Endothelial cell of umbilical vein (primary cell): ENCODE measurements at regions not wholly inside any gene's neighbourhood (a gene's known extent, or its start where the extent isn't known, plus 50 kb on each side); places are given as distances from the start of the nearest gene placed in this dataset.

ENCODE experiments used
- BruUV-seq: library from RNA; stranded (reverse); fragments of 400-500 nt; replicated peaks from 2 replicates; lab custom pipeline; 2021; lab: Mats Ljungman, UMichigan
- CTCF ChIA-PET: fragments of 300-600, 350-600 bp; sonication (Branson Sonifier 250); formaldehyde crosslinking; loops from one replicate; lab custom pipeline; 2021; ENCODE audit warnings: antibody characterized with exemption, inconsistent platforms; lab: Charles Lee
- POLR2A ChIA-PET: fragments of 300-600, 350-600 bp; sonication (Branson Sonifier 250); formaldehyde crosslinking; loops from one replicate; lab custom pipeline; 2021; ENCODE audit warnings: antibody characterized with exemption, inconsistent platforms; lab: Charles Lee
- DNase-seq: peaks from one replicate; pipeline ENCODE4 v3.0.0-alpha.2; 2011; ENCODE audit warnings: low read depth, low spot score
- FAIRE-seq: peaks from 2 replicates; lab custom pipeline; 2011; peaks lifted over from hg19 to GRCh38; lab: Jason Lieb, UNC
- H2AFZ ChIP-seq: 2 replicates; pipeline ENCODE4 v1.6.0; 2012; ENCODE audit warnings: low read depth, low read length, control low read depth, inconsistent platforms
- H3K27ac ChIP-seq: 2 replicates; pipeline ENCODE4 v1.5.1; 2011; ENCODE audit warnings: low read depth, mild to moderate bottlenecking, control low read depth, low read length, moderate library complexity; ENCODE audit not compliant: insufficient read depth
- H3K27me3 ChIP-seq, 2 experiments: 2 replicates each; pipeline versions ENCODE4 v1.6.0 to v1.6.1; 2011; ENCODE audit warnings: low read length in 2 of 2, mixed read lengths in 1 of 2; ENCODE audit not compliant: control insufficient read depth in 2 of 2, insufficient read depth in 2 of 2
- H3K36me3 ChIP-seq, 2 experiments: 2 replicates in 1 of 2; 3 replicates in 1 of 2; pipeline ENCODE4 v1.5.1; 2011; ENCODE audit warnings: low read length in 2 of 2, mild to moderate bottlenecking in 1 of 2, moderate library complexity in 1 of 2; ENCODE audit not compliant: control insufficient read depth in 2 of 2, insufficient read depth in 2 of 2; ENCODE audit errors: extremely low read depth in 1 of 2
- H3K4me1 ChIP-seq: 3 replicates; pipeline ENCODE4 v1.5.1; 2011; ENCODE audit warnings: mild to moderate bottlenecking, low read length; ENCODE audit not compliant: control insufficient read depth, insufficient read depth; ENCODE audit errors: extremely low read depth
- H3K4me2 ChIP-seq: 2 replicates; pipeline ENCODE4 v1.6.1; 2011; ENCODE audit warnings: low read length, control low read depth, mixed read lengths; ENCODE audit not compliant: insufficient read depth
- H3K4me3 ChIP-seq, 3 experiments: fragments of 200-600 bp in 1 of 3; sonication (generic), shearing (Covaris generic) in 1 of 3; replicated peaks in 1 of 3; 2 replicates each; pipeline ENCODE4 v1.5.1; 2011 to 2016; ENCODE audit warnings: control low read depth in 3 of 3, low read length in 3 of 3, mild to moderate bottlenecking in 2 of 3, inconsistent platforms in 1 of 3, low read depth in 1 of 3, moderate library complexity in 1 of 3; ENCODE audit not compliant: insufficient read depth in 1 of 3
- H3K79me2 ChIP-seq: 2 replicates; pipeline ENCODE4 v1.6.0; 2012; ENCODE audit warnings: low read length, inconsistent platforms; ENCODE audit not compliant: control insufficient read depth, insufficient read depth
- H3K9ac ChIP-seq: replicated peaks from 2 replicates; pipeline ENCODE3; 2011; ENCODE audit warnings: low read length, control low read depth; ENCODE audit not compliant: insufficient read depth; ENCODE audit errors: extremely low read depth
- H3K9me1 ChIP-seq: replicated peaks from 3 replicates; pipeline ENCODE4 v1.6.0; 2011; ENCODE audit warnings: mild to moderate bottlenecking, low read length; ENCODE audit not compliant: control insufficient read depth, insufficient read depth; ENCODE audit errors: extremely low read depth
- H3K9me3 ChIP-seq: replicated peaks from 2 replicates; pipeline ENCODE4 v1.5.1; 2012; ENCODE audit warnings: low read length, inconsistent platforms; ENCODE audit not compliant: control insufficient read depth, insufficient read depth
- H4K20me1 ChIP-seq: replicated peaks from 2 replicates; pipeline ENCODE3; 2011; ENCODE audit warnings: mild to moderate bottlenecking, low read length; ENCODE audit not compliant: control insufficient read depth, insufficient read depth; ENCODE audit errors: extremely low read depth
- EZH2 ChIP-seq: IDR thresholded peaks from 2 replicates; pipeline ENCODE4 v1.6.1; 2012; ENCODE audit warnings: borderline replicate concordance, low read depth, mild to moderate bottlenecking, moderate library complexity, low read length, inconsistent platforms; ENCODE audit not compliant: severe bottlenecking
- FOS ChIP-seq: IDR thresholded peaks from 2 replicates; pipeline ENCODE4 v1.6.1; 2011; ENCODE audit warnings: mild to moderate bottlenecking, low read length, moderate library complexity, borderline replicate concordance; ENCODE audit not compliant: insufficient read depth
- GATA2 ChIP-seq: IDR thresholded peaks from 2 replicates; pipeline ENCODE4 v1.7.0; 2011; ENCODE audit warnings: low read depth, mild to moderate bottlenecking, moderate library complexity, mixed read lengths, low read length; ENCODE audit not compliant: insufficient read length, insufficient read depth
- JUN ChIP-seq: IDR thresholded peaks from 2 replicates; pipeline ENCODE4 v1.6.1; 2011; ENCODE audit warnings: borderline replicate concordance, low read depth; ENCODE audit not compliant: insufficient read length, insufficient read depth
- MYC ChIP-seq: IDR thresholded peaks from one replicate; pipeline ENCODE4 v1.6.1; 2011; ENCODE audit warnings: mild to moderate bottlenecking, low read depth, low read length
- POLR2A ChIP-seq: IDR thresholded peaks from 2 replicates; pipeline ENCODE4 v1.6.1; 2012; ENCODE audit warnings: low read depth, mild to moderate bottlenecking, control low read depth, low read length
- POLR2AphosphoS5 ChIP-seq: IDR thresholded peaks from 2 replicates; pipeline ENCODE4 v1.6.1; 2012; ENCODE audit warnings: low read depth, mild to moderate bottlenecking, control low read depth, low read length, moderate library complexity; ENCODE audit not compliant: insufficient read depth
- dilution Hi-C: fragments of 300-500 bp; cut with MboI; formaldehyde crosslinking; loops from one replicate; pipeline ENCODE4 v1.15.0; 2019; ENCODE audit warnings: low sequenced_read_pairs; ENCODE audit not compliant: extremely low pct_ligation_motif_present
- intact Hi-C: fragments of 100-400 bp; cut with micrococcal nuclease; formaldehyde crosslinking; loops from one replicate; pipeline ENCODE4 v1.10.0; 2022
- TF ChIP-seq, protein P1 (sequence below): IDR thresholded peaks from 2 replicates; pipeline ENCODE4 v1.6.1; 2011; ENCODE audit not compliant: insufficient read depth, insufficient read length
- TF ChIP-seq, protein P2 (sequence below), 2 donors: IDR thresholded peaks; 1 replicate in 1 of 2; 2 replicates in 1 of 2; pipeline ENCODE4 v1.5.1; 2011; ENCODE audit warnings: low read length in 2 of 2, mild to moderate bottlenecking in 2 of 2, moderate library complexity in 2 of 2, control low read depth in 1 of 2, inconsistent platforms in 1 of 2, low read depth in 1 of 2; ENCODE audit not compliant: insufficient read depth in 1 of 2; ENCODE audit errors: extremely low read depth in 1 of 2

DNA sequence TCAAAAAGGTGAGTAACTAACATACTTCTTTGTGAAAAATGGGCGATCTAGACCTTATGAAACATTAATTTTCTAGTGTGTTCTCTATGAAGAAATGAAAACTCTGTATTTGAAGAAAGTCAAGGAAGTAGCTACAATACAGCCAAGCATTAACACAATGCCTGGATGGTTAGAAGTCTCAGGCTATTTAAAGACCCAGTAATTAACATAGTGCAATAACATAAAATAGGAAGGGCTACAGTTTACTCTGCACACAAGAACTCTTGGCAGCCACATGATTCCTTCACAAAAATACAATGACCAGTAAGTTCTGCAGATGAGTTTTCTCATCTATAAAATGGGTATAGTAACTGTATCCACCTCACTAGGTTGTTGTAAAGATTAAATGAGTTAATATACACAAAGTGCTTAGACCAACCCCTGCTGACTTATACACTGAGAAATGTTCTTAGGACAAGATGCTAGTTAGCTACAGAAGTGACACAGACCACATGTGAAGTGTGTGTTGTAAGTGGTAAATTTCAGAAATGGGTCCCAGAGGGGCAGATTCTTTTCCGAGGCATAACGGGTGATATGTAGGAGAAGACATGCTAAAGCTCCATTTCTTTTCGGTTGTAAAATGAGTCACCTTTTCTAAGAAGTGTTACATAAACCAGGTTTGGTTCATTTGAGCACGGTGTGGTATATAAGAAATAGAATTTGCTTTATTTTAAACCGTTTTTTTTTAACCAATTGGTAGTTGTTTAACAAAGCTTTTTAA is 61.8 kb downstream of the CXCR4 start:
- TF ChIP-seq GATA2 (no peak), POLR2AphosphoS5 (no peak), MYC (no peak), POLR2A (no peak), FOS (no peak), JUN (no peak), EZH2 (no peak)
- TF ChIP-seq, protein P1, sequence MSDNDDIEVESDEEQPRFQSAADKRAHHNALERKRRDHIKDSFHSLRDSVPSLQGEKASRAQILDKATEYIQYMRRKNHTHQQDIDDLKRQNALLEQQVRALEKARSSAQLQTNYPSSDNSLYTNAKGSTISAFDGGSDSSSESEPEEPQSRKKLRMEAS = no peak
- TF ChIP-seq, protein P2, sequence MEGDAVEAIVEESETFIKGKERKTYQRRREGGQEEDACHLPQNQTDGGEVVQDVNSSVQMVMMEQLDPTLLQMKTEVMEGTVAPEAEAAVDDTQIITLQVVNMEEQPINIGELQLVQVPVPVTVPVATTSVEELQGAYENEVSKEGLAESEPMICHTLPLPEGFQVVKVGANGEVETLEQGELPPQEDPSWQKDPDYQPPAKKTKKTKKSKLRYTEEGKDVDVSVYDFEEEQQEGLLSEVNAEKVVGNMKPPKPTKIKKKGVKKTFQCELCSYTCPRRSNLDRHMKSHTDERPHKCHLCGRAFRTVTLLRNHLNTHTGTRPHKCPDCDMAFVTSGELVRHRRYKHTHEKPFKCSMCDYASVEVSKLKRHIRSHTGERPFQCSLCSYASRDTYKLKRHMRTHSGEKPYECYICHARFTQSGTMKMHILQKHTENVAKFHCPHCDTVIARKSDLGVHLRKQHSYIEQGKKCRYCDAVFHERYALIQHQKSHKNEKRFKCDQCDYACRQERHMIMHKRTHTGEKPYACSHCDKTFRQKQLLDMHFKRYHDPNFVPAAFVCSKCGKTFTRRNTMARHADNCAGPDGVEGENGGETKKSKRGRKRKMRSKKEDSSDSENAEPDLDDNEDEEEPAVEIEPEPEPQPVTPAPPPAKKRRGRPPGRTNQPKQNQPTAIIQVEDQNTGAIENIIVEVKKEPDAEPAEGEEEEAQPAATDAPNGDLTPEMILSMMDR (IDR thresholded peaks at IDR 0.05; ENCODE audit: extremely low read depth in 1 of 2, insufficient read depth in 1 of 2, low read depth in 1 of 2, low read length in 2 of 2) = no peak
- ChIA-PET POLR2A (no interaction called here), CTCF (interaction anchor here (0.5 to 0.6 kb wide), 2 partner anchors 48 to 1452 kb away, joined by 3 read pairs; no protein-coding TSS in a partner anchor)
- Histone ChIP-seq H3K9me3 (no peaks in the 10 kb centered on the region), H3K79me2 (no peaks in the 10 kb centered on the region), H3K36me3 (no peaks in the 10 kb centered on the region), H3K27ac (no peak overlapping the region), H4K20me1 (no peaks in the 10 kb centered on the region), H3K4me1 (no peaks in the 10 kb centered on the region), H3K9me1 (no peaks in the 10 kb centered on the region), H3K4me3 (no peak overlapping the region), H3K9ac (no peak overlapping the region), H3K4me2 (no peak overlapping the region), H3K27me3 (peaks cover 4 to 5% of the 10 kb centered on the region in 2 experiments), H2AFZ (no peak overlapping the region)
- DNase-seq (no peak), FAIRE-seq (no peak)
- intact Hi-C loops = no loop called here
- no TSS peak for BruUV-seq
- dilution Hi-C loops = no loop called here
